Muscle of arm (tissue), 1 donor: ENCODE measurements at regions not wholly inside any gene's neighbourhood (a gene's known extent, or its start where the extent isn't known, plus 50 kb on each side); places are given as distances from the start of the nearest gene placed in this dataset.
"Not testable (repeated sequence)": the region's sequence is repeated elsewhere in the genome, so short reads cannot be mapped to it uniquely, and the experiment has no call there.

Experiments used
- DNase-seq: peaks from one replicate; pipeline ENCODE4 v3.0.0-alpha.2; 2013

DNA sequence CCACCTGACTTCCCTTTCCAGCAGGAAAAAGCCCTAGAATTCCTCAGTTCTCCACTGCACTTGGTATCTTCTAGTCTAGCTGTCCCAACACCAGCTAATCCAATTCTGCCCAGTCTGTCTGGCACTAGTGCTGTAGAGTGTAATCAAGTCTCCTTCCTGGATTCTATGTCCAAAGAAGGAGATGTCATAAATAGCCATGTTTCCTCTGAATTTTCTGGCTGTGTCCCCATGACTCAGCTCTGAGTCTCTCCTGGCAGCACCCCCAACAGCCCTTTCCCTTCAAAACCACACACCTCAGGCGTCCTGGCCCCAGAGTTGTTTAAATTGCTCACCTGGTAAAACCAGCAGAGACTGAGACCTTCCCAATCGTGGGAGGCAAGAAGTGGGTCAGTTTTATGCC, 197.2 kb downstream of the GRXCR1 start:
- no peak for DNase-seq

DNA sequence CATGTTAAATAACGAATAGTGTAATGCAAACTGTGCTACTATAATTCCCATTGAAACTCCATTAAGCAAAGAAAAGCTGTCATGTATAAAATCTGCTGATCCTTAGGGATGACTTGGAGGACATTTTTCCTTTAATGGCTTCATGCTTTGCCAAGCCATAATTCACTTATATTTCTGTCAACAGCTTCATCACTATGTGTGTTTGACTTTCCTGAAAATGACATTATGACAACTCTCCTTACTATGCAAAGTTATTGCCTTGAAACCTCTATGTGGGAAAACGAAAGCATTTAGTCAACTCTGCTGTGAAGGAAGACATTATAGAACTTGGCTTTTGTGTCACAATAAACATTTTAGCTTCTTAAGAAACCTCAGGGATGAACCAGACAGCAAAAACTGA, 210.5 kb downstream of the GRXCR1 start:
- no peak for DNase-seq

DNA sequence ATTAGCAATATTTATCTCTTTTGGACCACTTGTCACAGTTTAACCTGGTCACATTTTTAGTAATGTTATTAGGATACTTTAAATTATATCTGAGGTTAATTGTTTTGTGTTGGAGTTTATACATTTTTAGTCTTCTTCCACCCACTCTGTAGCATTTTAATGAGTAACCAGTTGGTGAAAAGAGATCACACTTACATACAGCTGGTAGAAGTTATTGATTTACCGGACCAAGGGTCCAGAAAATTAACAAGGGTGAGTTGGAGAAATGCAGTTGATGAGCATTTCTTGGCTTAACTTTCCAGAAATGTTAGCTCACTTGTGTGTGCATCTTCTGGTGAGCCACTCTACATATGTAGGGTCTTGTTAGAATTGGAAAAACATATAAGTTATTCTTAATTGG, 219.6 kb downstream of the GRXCR1 start:
- no peak for DNase-seq

DNA sequence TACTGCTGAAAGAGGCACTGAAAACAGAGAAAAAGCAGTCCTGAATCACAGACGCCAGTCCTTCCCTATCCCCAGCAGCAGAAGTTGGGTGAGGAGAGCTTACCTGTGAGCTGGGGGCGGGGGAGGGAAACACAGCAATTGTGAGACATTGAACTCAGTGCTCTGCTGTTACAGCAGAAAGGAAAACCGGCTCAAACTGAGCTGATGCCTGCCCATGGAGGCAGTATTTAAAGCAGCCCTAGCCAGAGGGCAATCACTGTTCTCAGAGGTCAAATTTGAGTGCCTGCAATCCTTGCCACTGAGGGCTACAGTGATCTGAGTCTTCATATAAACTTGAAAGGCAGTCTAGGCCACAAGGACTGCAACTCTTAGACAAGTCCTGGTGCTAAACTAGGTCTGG, 220.7 kb downstream of the GRXCR1 start:
- no peak for DNase-seq

DNA sequence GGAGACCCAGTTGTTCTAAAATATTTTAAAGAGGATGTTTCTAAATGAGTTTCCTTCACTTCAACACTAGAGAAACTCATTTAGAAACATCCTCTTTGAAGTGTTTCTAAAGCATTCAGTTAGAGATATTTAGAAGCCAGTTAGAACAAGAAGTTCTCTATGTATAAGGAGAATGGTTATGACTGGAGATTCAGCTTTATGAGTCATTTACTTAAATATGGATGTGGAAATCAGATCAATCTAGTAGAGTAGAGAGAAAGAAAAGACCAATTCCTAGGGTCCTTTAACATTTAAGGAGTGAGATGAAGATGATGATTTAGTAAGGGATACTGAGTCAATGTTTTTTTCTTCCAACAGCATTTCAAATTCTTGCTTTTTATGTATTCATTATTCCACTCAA, 234.1 kb downstream of the GRXCR1 start:
- DNase-seq = no peak

DNA sequence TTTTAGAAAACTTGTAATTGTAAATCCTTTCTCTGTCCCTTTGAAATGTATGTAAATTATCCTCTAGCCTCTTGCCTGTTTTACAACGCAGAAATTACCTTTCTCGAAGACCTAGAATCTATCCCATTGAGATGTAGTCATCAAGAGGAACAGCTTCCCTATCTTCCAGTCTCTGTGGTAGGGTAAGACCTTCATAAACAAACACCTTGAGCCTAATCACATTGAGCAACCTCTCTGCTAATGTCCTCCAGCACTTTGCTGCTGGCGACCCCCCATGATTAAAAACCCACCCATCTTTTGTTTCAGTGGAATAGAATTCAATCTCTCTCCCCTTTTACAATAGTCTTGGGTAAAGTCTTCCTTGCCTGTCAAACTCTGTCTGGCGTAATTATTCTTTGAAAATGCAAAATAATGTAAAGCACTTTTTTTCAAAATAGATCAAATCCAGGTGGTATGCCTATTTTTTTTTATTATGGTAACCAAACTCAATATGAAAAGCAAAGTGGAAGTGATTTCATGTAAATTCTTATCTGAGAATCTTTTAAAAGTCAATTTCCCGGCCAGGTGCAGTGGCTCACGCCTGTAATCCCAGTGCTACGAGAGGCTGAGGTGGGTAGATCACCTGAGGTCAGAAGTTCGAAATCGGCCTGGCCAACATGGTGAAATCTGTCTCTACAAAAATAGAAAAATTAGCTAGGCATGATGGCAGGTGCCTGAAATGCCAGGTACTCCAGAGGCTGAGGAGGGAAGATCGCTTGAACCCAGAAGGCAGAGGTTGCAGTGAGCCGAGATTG, 237.9 kb downstream of the GRXCR1 start:
- no peak for DNase-seq

DNA sequence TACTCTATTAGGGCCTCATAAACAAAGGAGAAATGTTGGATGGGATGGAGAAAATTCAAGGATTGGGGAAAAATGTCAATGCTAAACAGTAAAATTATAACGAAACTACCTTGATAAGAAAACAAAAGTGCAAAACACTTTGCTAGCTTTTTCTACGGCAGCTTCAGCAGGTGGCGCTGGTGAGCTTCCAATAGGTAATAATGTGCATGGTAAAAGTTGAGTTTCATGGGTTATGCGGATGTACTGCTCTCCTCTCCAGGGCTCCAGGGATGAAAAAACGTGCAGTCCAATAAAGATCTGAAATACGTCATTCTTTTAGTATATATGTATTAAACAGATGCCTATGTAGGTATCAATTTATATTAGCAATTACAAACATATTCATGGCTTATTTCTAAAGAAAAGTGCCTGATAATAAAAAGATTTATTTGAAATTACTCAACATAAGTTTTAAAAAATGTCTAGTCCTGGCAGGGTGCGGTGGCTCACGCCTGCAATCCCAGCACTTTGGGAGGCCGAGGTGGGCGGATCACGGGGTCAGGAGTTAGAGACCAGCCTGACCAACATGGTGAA, 239.6 kb downstream of the GRXCR1 start:
- peak; percentile 45 for DNase-seq

DNA sequence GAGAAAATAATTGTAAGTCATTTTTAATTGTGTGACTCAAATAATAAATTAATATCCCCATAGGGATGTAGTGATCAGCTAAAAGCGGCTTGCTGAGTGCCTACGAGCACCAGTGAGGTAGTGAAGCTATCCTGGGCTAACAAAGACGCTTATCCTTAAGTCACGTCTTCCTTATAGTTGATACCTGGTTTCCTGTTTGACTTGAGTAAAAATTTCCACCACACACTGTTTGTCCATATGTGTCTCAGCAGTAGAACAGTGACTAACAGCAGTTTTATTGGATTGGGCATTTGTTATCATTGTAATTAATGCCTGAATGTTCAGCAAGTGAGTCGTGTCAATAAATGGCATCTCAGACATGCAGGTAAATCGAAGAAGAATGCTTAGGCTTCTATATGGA, 241.1 kb downstream of the GRXCR1 start:
- DNase-seq = no peak

DNA sequence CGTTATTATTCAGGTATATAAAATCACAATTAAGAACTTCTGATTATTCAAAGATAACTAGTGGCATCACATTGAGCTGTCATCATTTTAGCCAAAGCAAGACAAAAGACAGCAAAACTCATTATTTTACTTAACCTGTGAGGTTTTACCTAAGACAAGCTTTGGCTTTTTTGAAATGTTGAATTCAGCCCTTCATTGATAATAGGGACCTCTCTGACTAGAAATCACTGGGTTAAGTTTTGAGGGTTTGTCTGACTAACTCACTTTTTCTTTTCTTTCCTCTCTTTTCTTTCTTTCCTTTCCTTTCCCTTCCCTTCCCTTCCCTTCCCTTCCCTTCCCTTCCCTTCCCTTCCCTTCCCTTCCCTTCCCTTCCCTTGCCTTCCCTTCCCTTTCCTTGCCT, 244.2 kb downstream of the GRXCR1 start:
- DNase-seq = no peak

DNA sequence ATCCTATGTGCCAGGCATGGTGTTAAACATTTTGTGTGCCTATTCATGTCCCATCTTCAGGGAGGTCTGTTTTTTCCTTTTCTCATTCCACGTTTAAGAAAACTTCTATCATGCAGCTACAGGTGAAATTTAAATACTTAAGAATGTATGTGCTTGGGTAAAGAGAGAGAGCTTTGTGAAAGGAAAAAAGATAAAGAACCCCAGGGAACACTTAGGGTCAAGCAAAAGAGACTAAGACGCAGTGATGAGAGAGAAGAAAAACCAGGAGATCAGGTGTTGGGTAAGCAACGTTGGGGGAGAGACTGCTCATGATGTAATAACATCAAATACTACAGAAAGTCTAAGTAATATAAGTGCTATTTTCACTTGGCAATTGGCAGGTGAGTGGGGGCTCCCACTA, 253.7 kb downstream of the GRXCR1 start:
- no peak for DNase-seq

DNA sequence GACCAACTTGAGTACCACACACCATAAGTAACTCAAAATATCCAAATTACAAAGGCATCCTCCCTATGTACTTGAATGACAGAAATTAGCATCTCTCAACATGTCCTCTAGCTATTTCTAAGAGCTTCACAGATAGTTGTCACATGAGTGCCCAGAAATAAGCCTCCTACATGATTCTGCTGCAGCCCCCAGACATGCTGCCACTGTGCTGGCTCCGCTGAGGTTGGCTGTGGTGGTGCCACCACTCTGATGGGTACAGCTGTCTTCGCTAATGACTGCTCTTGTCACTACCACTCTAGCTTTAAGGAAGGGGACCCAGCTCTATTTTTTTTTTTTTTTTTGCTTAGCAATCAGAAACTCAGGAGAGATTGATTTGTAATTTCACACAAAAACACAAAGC, 256.0 kb downstream of the GRXCR1 start:
- no peak for DNase-seq

DNA sequence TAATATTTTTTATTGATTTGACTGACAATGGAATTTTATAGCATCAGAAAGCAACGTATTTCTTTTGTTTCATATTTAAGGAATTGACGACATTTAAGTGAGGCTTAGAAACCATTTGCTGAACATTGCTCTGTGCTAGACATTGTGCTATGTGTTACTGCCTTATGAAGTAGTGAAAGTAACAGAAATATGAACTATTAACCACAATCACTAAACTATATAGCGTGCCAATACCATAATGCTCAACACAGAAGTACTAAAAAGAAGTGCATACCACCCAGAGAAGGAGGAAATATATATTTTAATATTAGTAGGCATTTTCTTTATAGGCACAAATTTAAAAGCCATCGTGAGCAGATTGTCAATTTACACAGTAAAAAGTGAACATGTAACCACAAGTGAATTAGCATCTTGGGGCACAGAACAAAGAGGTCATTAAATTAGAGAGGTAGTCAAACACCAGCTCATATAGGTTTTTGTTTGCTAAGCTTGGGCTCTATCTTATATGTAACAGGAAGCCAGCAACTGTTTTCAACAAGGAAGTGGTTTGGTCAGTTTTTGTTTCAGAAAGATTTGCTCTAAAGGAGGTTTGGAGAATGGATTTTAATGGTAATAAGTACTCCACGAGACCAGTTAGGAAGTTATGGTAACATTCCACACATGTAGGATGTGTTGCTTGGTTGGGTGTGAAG, 270.7 kb downstream of the GRXCR1 start:
- no peak for DNase-seq

DNA sequence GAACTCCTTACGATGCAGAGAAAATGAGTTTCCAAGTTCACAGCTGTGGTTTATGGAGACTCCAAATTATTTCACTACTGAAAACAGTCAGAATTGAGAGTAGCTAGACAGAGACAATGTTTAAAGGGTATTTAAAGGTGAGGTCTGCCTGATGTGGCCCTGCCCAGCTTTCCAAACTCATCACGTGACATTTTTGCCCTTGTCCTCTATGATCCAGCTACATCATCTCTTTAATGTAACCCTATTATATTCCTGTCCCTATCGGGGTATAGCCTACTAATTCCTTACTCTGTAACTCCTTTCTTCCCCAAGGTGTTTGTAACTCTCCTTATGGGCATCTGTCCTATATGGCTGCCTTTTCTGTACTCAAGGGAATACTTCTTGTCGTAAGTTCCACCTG, 297.2 kb downstream of the GRXCR1 start:
- no peak for DNase-seq

DNA sequence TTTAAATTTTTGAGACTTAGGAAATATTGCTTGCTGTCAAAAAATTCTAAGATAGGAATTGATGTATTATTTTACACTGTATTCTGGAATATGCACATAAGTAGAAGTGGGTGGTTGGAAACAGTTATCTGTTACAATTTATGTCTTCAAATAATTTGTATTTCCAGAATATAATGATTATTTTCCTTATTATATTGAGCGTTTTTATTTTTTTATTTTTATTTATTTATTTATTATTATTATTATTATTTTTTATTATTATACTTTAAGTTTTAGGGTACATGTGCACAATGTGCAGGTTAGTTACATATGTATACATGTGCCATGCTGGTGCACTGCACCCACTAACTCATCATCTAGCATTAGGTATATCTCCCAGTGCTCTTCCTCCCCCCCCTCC, 320.1 kb downstream of the GRXCR1 start:
- not testable (repeated sequence) for DNase-seq

DNA sequence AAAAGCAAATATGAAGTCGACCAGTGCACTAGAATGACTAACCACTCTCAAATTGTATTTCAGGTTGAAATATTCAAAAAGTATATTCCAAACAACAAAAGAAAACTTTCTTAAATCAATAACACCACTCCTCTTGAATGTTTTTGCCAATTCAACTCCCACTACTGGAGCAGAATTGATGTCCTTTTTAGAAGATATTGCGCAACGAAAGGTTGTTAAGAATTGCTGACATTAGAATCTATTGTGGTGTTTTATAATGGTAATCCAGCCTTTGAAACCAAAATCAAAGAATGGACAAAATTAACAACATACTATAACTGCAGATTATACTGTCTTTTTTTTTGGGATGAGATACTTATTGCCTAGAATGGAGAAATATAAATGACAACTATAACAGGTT, 331.3 kb downstream of the GRXCR1 start:
- DNase-seq = no peak

DNA sequence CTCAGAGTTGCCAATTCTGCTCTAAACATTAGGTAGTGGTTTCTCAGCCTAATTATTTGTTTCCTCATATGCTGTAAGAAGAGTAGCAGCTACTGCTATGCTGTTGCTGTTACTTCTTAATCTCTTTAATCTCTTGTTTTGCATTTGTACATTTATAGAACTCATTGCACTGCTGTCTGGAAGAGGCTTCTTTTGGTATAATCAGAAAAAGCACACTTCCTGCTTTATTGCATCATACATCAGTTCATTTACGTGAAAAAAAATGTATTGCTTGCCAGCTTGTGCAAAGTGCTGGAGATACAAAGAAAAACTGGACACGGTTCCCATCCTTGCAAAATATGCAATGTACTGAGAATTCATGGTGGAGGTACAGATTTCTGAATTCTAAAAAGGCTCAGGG, 332.0 kb downstream of the GRXCR1 start:
- DNase-seq = no peak

DNA sequence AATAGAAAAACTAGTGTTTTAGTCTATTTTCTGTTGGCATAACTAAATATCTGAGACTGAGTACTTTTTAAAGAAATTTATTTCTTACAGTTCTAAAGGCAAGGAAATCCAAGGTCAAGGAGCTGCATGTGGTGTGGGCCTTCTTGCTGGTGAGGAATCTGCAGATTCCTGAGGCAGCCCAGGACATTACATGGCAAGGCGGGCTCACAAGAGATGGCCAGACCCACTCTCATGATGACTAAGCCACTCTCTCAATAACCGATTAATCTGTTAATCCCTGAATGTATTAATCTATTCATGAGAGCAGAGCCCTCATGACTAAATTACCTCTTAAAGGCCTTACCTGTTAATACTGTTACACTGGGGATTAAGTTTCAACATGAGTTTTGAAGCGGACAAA, 340.8 kb downstream of the GRXCR1 start:
- no peak for DNase-seq

DNA sequence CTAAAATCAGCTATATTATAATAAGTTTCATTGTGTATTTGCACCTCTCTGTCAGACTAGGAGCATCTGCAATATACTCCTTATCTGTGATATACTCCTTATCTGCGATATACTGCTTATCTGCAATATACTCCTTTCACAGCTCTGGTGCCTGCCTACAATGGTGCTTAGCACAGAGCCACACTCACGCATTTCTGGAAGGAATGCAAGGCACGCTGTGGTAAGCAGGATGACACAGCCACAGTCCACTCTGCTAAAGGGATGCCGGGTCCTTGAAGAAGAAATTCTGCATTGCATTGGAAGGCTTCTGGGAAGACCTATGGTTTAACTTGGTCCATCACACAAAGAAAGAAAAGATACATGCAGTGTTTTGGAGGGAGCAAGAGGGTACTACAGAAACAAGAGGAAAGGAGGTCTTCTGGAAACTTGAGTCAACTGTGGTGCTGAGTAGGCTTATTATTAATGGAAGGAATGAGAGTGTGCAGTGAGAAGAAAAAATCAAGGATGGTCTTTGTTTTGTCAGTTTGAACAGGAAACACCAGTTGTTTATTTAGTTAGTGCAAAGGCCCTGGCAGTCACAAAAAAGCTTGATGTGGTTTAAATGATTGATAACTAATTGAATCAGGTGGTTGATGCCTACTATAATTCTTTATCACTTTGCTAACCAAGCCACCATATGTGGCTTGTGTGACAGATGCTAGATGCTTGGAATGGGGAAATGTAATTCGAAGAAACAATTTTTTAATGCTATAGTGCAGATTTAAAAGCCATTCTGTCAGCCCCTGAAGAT, 342.3 kb downstream of the GRXCR1 start:
- no peak for DNase-seq

DNA sequence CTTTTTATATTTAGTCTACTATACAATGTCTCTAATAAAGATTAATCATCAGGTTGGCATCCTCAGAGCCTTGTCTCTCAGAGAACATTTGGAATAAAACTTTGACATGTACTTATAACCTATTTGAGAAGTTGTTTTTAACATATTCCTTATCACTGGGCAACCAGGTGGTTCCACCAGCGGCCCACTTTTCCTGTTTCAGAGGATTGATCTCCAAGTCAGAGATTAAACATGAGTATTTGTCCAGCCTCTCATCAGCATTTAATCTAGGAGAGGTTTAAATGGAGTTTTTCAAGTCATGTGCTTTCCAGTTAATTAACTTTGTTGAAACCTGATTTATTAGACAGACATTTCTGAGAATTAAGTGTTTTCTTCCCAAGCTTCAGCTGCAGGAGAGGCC, 345.5 kb downstream of the GRXCR1 start:
- no peak for DNase-seq

DNA sequence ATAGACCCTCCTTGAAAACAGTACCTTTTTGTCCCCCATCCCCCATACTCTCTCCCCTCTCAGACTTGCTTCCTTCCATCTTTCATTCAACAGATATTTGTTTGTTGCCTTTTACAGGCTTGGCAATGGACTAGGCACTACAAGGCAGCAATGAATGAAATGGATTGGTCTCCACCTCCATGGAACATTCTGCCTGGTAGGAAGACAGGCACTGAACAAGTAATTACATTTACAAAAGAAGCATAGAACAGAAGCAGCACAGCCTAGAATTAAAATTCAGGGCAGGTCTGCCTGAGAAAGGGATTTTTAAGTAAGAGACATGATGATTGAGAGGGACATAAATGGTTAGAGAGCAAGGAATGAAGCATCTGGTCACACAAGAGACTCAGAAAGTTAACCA, 346.1 kb downstream of the GRXCR1 start:
- DNase-seq = no peak

DNA sequence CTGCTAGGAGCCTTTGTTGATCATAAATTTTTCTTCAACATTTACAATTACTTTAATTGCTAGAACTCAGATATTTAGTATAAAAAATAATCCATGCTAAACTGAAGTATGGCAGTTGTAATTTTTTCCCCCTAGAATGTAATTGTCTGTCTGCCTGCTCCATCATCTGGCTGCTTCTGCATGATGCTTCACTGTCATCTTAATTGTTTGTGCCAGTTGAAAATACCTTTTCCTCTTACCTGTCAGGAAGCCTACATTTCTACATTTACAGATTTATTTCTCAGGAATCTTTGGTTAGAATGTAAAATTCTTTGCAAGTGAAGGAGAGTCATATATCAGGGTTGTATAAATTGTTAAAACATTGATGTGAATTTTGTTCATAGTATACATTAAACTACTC, 348.6 kb downstream of the GRXCR1 start:
- DNase-seq = no peak

DNA sequence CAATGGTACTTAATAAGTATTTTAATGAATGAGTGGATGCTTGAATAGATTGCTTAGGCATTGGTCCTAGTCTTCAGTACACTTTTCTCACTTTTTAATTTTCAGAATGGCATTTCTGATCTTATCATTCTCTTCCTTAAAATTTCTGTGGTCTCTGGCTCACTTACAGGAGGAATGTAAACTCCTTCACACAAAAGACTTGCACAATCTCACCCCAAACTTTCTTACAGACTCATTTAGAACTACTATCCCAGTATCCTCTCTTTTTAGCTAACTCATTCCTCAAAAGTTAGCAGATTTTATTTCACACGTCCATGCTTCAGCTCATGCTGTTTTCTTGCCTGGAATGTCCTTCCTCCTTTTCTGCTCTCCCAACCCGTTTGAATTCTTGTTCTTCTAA, 350.1 kb downstream of the GRXCR1 start:
- no peak for DNase-seq
